ENCODE measurements at regions not wholly inside any gene's neighbourhood (a gene's known extent, or its start where the extent isn't known, plus 50 kb on each side); places are given as distances from the start of the nearest gene placed in this dataset.

DNA sequence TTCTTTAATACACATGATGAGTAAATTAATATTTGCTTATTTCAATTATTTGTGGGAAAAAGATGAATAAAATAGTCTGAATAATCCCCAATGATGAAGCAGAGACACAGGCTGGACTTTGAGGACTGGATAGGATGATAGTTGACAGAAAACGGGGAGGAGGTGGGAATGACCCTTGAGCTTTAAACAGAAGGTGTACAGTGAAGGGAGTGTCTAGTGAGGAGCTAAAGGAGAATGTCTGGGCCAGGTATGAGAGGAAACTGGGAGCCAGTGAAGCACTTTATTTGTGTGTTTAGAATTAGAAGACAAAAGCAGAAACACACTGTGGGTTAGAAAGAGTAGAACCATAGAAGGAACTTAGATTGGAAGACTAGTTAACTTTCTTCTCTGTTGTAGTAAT is 230.4 kb upstream of the CA10 start:
- no peak for DNase-seq (ENCODE audit: low read depth)

- DNase-seq (ENCODE audit: low read depth): no peak
These were observed 226.2 kb upstream of the CA10 start for GRCh38 chr17:52384695-52385094.

DNA sequence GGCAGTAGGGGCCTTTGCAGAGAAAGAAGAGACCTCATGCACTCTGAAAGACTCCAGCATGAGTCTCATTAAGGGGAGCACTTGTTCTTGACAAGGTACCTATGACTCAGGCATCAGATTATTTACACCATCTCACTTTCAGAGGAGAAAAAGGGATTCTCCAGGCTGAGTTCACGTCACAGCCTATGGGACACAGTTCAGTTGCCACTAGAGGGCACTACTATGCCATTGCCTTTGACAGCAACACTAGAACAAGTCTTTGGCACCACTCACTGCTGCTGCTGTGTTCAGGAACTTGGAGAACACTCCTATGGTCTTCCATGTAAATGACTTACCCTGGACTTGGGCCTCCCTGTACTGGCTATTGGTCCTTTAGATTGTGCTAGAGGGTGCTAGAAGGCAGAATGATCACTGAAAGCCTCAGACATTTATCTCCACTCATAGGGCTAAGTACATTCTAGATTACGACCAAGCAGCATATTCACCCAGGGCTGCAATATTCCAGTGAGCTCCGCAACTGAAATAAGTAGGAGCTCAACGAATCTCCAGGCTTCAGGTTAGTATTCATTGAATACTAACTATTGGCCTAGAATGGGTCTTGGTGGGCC is 225.1 kb upstream of the CA10 start:
- DNase-seq (ENCODE audit: low read depth): no peak

GRCh38 chr17:52378860-52379259 is 220.3 kb upstream of the CA10 start:
- no peak for DNase-seq (ENCODE audit: low read depth)

DNA sequence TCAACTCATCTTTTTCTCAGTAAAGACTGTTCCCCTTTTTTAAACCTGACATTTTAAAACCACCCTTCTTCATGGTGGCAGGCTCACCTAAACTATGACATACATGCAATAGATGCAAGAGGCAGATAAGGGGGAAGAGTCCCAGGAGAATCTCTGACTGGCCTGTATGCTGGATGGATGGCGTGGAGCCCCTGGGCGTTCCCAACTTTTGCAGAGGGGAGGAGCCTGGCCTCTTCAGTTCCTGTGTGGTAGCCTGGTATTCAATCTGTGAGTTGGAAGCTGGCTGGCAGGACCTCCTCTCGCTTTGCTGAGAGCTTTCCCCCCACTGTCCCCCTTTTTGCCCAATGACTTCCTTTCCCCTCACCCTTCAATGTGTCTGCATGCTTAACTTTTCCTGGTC is 217.6 kb upstream of the CA10 start:
- no peak for DNase-seq (ENCODE audit: low read depth)

DNA sequence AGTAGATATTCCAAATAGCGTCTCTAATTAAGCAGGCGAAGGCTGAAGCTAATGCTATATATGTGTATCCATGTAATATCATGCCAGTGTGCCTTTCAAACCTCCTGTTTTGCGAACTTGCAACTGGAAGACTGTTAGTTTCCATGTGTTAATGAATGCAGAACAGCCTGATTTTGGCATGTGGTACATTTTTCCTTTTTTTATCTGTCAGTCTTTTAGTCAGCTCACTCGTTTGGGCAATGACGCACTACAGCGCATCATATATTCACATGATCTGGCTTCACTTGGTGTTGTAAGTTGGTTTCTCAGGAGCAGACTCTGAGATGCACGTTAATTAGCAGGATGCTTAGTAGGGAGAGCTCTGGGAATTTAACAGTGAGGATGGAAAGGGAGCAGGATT is 210.4 kb upstream of the CA10 start:
- no peak for DNase-seq (ENCODE audit: low read depth)

DNA sequence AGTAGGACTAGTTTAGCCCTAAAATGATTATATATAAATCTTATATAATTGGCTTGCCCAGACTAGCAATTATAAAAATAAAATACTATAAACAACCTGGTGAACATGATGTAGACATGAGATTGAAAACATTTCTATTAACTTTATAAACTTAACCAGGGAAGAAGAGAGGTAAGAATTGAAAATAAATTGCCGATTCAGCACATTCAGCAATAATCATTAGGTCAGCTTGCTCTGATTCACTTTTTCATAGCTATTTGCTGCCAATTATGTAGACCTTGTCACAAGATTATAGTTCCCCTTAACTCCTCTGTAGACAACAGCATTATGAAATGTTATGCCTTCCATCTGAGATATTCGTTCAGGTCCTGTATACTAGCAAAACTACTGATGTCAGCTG is 199.3 kb upstream of the CA10 start:
- no peak for DNase-seq (ENCODE audit: low read depth)

DNA sequence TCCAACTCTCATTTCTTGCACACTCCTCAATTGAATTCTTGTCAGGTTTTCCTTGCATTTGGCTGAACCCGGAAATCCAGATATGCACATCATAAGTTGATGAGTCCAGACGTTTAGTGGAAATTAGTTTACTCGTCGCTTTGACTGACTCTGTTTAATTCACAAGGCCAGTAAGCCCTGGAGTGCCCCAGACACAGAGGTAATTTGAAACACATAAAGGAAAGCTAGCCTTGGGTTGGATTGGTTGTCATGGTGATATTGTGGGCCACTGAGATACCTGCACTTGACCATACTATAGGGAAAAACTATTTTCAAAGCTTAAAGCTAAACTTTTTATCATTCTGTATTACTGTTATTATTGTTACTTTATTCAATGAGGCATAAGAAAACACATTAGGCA is 178.3 kb upstream of the CA10 start:
- DNase-seq (ENCODE audit: low read depth): no peak

GRCh38 chr17:52306314-52306713 is 147.8 kb upstream of the CA10 start:
- DNase-seq (ENCODE audit: low read depth): no peak

- no peak for DNase-seq (ENCODE audit: low read depth)
These were observed 140.4 kb upstream of the CA10 start for GRCh38 chr17:52298881-52299280.

DNA sequence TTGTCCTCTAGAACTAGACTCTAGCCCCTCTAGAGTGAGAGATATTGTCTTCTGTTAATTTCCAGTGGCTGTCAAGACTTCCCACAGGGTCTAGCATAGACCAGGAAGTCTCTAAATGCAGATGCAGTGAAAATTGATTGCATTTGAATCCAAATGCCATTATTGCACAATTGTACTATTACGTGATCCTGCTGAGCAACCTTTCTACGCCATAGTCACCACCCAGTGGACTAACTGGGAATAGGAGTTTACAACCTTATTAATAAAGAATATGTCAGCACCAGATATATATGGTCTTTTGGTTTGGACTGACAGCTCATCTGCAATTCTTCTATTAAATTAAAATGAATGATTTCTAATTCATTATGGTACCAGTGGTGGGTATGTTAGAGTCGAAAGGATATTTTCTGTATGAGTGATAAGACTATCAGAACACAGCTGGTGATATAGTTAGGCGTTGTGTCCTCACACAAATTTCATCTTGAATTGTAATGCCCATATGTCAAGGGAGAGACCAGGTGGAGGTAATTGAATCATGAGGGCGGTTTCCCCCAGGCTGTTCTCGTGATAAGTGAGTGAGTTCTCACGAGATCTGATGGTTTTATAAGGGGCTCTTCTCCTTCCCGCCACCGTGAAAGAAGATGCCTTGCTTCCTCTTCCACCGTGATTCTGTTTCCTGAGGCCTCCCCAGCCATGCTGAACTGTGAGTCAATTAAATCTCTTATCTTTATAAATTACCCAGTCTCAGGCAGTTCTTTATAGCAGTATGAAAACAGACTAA is 138.9 kb upstream of the CA10 start:
- no peak for DNase-seq (ENCODE audit: low read depth)

DNA sequence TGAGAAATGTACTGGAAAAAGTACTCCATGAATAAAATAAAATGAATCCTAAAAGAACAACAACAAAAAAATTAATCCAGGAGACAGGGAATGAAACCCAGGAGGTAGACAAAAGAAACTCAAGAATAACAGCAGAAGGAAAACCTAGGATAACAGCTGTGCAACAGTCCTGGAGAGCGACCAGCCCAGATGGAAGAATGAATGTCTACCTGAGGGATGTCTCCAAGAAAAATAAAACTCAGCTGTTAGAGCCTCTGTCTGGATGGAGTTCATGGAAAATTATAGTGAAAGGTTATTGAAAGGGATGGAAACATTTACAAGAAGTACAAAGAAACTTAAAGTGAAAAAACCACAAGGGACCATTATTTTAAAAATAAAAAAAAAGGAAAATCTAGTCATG is 135.8 kb upstream of the CA10 start:
- no peak for DNase-seq (ENCODE audit: low read depth)

- DNase-seq (ENCODE audit: low read depth): no peak
These were observed 129.1 kb upstream of the CA10 start for GRCh38 chr17:52287611-52288010.

DNA sequence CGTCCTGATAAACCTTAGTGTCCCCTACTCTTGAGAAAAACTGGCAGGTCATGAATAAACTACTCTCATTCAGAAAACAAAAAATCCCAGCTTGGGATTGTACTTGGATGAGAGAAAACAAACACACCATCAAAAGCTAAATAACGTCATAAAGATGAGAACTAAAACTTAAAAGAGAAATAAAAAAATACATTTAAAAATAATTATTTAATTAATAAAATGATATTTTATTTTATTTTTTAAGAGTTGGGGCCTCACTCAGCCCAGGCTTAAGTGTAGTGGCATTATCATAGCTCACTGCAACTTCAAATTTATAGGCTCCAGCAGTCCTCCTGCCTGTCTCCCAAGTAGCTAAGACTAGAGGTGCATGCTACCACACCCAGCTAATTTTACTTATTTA is 125.4 kb upstream of the CA10 start:
- DNase-seq (ENCODE audit: low read depth): no peak

DNA sequence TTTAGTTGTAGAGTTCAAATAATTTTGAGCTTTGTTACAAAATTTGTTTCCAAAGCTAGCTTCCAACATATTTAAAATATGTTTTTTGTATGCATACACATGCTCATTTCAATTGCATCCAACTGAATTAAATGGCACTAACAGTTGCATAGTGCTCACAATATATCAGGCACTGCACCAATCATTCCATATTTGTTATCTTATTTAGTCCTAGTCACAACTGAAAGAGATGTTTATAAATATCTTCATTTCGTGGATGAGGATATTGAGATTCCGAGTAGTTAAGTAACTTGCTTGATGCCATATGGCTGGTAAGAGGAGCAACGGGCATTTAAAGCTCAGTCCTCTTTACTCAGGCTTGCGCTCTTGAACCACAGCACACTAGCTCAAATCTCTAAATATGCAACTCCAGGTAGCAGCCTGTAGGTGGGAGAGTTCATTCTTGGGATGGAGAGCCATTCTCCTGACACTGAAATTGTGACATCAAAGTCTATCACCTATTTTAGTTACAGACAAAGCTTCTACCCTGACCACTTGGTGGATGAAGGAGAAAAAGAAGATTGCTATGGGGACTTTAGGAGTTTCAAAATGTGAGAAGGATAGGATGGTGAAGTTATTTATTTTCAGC is 118.0 kb upstream of the CA10 start:
- no peak for DNase-seq (ENCODE audit: low read depth)

- DNase-seq (ENCODE audit: low read depth): no peak
These were observed 113.3 kb upstream of the CA10 start for GRCh38 chr17:52271781-52272180.

- no peak for DNase-seq (ENCODE audit: low read depth)
These were observed 96.8 kb upstream of the CA10 start for GRCh38 chr17:52255347-52255746.

- DNase-seq (ENCODE audit: low read depth): no peak
These were observed 86.2 kb upstream of the CA10 start for GRCh38 chr17:52244689-52245088.

DNA sequence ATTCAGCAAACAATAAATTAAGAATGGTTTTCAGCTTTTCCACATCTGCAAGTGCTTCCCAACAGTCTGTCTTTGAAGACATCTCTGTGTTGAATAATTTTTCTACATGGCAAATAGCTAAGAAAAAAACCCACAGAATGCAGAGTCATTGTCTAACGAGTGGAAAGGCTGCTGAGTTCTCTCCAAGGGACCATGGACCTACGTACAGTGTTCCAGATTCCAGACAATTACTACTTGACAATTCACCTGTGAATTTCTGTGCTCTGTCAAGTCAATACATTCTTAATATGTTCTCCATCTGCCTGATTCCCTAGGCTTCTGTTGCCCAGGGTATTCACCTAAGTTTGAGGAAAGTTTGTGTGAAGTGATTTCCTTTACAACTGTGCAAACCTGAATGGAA is 83.8 kb upstream of the CA10 start:
- no peak for DNase-seq (ENCODE audit: low read depth)

GRCh38 chr17:52237151-52237550 is 78.6 kb upstream of the CA10 start:
- DNase-seq (ENCODE audit: low read depth): no peak

- no peak for DNase-seq (ENCODE audit: low read depth)
These were observed 77.0 kb upstream of the CA10 start for GRCh38 chr17:52235516-52235915.

GRCh38 chr17:52233632-52234031 is 75.1 kb upstream of the CA10 start:
- DNase-seq (ENCODE audit: low read depth): no peak

GRCh38 chr17:52233176-52233575 is 74.7 kb upstream of the CA10 start:
- no peak for DNase-seq (ENCODE audit: low read depth)

GRCh38 chr17:52228823-52229222 is 70.3 kb upstream of the CA10 start:
- no peak for DNase-seq (ENCODE audit: low read depth)

Measured in fibroblast of gingiva (primary cell).